CD4-positive, alpha-beta T cell treated with Interleukin-10 for 1 hour (primary cell): ENCODE measurements at regions not wholly inside any gene's neighbourhood (a gene's known extent, or its start where the extent isn't known, plus 50 kb on each side); places are given as distances from the start of the nearest gene placed in this dataset.
A peak's percentile ranks its signal among the peaks of the same experiment; 100 is the strongest.
"Not testable (repeated sequence)": the region's sequence is repeated elsewhere in the genome, so short reads cannot be mapped to it uniquely, and the experiment has no call there.

ENCODE experiments used
- DNase-seq: peaks from one replicate; pipeline ENCODE4 v3.0.0-alpha.2; 2020

- no peak for DNase-seq
These were observed 72.7 kb upstream of the NALF2 start for GRCh38 chrX:69431420-69431819.

GRCh38 chrX:69430785-69431184 is 73.3 kb upstream of the NALF2 start:
- no peak for DNase-seq

GRCh38 chrX:69429339-69430015 is 74.6 kb upstream of the NALF2 start:
- no peak for DNase-seq

GRCh38 chrX:69428216-69428615 is 75.9 kb upstream of the NALF2 start:
- DNase-seq = no peak

DNA sequence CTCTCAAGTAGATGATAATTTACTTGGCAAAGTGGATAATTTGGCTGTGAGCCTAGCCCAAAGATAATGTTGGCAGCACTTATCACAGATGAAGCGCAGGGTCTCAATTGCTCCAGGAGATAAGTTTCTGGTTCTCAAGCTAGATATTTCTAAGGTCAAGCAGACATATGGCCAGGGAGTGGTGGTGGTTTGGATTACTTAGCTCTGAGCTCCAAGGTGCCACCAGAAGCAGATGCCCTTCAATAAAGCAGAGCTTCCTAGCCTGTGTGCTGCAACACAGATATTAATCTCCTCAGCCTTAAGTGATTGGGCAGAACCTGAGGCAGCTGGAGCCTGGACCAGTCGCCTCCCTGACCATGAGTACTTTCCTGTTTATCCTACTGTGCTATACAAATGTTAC is 79.2 kb upstream of the NALF2 start:
- no peak for DNase-seq

DNA sequence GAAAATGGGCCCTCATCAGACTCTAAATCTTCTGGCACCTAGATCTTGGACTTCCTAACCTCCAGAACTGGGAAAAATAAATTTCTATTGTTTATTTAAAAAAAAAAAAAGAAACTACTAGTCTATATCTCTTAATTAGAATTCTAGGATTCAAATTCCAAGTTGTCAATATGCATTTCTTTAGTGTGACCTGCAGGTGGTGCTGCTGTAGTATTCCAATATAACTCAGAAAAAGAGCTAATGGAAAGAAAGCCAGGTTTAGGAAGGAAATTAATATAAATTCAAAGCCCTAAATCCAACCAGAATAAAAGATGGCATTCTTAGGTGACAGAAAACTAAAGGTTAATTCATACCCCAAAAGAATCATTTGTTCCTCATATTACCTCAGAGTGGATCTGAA is 80.0 kb upstream of the NALF2 start:
- DNase-seq = no peak

DNA sequence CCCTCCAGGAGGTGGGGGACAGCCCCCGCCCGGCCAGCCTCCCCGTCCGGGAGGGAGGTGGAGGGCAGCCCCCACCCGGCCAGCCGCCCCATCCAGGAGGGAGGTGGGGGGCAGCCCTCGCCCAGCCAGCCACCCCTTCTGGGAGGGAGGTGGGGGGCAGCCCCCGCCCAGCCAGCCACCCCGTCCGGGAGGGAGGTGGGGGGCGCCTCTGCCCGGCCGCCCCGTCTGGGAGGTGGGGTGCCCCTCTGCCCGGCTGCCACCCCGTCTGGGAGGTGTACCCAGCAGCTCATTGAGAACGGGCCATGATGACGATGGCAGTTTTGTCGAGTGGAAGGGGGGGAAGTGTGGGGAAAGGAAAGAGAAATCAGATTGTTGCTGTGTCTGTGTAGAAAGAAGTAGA is 81.9 kb upstream of the NALF2 start:
- not testable (repeated sequence) for DNase-seq

DNA sequence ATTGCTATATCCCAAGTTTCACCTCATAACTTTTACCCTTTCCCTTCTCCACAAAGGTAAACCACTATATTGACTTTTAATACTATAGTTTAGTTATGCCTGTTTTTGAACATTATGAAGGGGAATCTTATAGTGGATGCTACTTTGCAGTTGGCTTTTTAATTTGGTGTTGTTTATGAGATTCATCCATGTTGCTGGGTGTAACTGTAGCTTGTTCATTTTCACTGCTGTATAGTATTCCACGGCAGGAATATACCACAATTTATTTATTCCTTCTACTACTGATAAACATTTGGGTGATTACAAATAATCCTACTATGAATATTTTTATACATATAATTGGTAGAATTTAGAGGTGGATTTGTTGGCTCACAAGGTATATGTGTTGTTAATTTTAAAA is 88.4 kb upstream of the NALF2 start:
- no peak for DNase-seq

- no peak for DNase-seq
These were observed 91.5 kb upstream of the NALF2 start for GRCh38 chrX:69412661-69413060.

DNA sequence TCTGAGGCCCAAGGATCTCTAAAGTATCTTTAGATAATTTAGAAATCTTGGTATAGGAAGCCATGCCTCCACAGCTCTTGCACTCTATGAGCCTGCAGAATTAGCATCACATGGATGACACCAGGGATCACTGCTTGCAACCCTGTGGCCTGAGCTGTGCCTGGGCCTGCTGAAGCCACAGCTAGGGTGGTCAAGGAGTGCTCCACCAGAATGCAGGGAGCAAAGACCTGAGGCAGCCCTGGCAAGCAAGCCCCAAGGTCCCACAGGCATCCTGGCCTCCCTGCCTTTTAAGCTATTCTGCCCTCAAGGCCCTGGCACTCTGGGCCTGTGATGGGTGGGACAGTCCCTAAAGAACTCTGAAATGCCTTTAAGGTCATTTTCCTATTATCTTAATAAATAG is 105.2 kb upstream of the NALF2 start:
- no peak for DNase-seq

DNA sequence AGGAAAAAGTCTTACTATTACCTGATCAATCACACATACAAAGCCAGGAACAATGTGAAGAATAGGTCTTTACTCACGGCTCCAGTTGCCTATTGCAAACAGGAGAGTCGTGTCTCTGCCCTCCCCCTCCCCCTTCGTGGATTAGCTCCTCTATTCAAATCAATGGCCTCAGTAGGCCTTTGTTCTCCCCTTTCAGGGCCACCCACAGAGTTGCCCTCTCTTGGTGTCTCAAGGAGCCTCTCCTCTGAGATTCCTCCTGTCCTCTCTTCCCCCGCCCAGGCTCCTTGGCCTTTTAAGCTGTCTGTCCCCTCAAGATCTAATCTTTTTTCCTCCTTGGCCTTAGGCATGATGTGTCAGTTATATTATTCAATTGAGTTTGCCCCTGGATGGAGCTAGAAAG is 107.2 kb upstream of the NALF2 start:
- DNase-seq = no peak

DNA sequence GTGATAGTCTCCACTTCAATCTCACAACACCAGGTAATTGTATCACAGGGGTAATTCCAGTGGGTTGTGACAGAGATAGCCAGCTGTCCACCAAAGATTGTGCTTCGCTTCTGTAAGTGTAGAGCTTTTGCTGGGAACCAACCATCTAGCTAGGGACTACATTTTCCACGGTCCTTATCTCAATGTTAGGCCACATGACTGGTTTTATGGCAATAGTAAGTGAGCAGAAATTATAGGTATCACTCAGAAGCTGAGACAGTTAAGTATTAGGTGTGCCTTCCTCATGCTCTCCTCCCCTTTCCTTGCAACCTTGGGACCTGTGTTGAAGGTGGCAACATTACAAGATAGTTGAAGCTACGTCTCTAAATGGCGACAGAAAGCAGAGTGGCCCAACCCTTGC is 108.8 kb upstream of the NALF2 start:
- no peak for DNase-seq

- DNase-seq = no peak
These were observed 115.0 kb upstream of the NALF2 start for GRCh38 chrX:69389101-69389501.

DNA sequence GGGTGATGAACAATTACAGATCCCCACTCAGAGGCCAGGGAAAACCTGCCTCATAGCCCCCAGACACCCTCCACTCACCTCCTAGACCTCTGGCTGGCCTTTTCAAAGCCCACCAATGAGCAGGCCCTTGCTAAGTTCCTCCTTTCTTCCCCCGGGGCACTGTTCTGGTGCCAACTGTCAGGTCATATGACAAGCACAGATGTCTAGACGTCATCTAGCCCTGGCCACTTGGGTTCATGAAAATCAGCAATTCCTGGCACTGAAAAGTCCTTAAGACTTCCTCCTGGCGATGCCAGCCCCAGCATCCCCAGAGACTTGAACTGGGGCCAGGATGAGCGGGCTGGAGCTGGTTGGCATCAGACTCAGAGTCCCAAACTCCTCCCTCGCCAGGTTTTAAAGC is 115.6 kb upstream of the NALF2 start:
- DNase-seq = no peak

- DNase-seq = peak; percentile 3
These were observed 116.3 kb upstream of the NALF2 start for GRCh38 chrX:69387567-69388487.

GRCh38 chrX:69386681-69387080 is 117.4 kb upstream of the NALF2 start:
- DNase-seq = no peak

DNA sequence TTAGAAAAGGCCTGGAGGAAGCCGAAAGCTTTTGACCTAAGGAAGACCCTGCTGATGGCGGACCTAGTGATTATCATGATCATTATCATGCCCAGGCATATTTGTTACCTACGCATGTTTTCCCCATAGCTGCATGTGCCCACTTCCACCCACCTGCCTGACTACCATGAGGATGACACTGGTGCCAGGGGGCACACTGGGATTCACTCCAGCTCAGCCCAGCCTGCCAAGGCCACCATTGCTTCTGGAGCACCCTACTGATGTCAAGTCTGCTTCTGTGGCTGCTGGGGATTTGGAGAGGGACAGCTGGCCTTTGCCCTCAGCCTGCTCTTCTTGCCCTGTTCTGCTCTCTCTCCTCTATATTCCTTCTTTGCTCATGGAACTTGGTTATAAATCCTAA is 124.7 kb upstream of the NALF2 start:
- no peak for DNase-seq

GRCh38 chrX:69374569-69374968 is 129.6 kb upstream of the NALF2 start:
- no peak for DNase-seq

GRCh38 chrX:69372435-69372834 is 131.7 kb upstream of the NALF2 start:
- no peak for DNase-seq

GRCh38 chrX:69371159-69371558 is 133.0 kb upstream of the NALF2 start:
- DNase-seq = no peak

DNA sequence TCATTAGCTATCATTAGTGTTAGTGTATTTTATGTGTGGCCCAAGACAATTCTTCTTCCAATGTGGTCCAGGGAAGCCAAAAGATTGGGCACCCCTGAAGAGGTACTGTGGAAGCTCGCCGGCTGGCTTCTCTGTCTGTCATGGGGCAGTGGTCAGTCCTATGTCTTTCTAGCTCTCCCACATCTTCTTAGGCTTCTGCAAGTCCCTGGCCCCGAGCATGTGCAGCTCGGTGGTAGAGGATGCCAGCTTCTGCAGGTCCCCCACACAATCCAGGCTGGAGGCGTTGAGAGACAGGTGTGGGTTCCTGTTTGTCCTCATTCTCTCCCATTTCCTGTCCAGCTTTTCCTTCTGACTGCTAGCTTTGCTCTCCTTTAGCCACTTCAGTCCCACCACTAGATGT is 134.1 kb upstream of the NALF2 start:
- DNase-seq = no peak

DNA sequence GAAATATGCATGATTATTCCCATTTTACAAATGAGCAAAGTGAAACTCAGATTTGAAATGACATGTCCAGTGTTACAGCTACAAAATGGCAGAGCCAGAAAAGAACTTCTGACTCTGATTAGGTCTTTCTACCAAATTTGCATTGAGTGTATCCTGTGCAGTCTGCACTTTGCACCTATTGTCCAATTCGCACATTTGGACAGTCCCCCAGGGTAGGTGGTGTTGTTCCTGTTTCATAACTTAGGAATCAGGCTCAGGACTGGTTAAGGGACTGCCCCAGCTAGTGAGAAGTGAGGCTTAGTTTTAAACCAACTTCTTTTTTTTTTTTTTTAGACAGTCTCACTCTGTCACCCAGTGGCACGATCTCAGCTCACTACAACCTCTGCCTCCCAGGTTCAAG is 137.9 kb upstream of the NALF2 start:
- DNase-seq = no peak

GRCh38 chrX:69365755-69366154 is 138.4 kb upstream of the NALF2 start:
- DNase-seq = no peak

- no peak for DNase-seq
These were observed 138.8 kb upstream of the NALF2 start for GRCh38 chrX:69365349-69365748.

GRCh38 chrX:69362856-69363255 is 141.3 kb upstream of the NALF2 start:
- DNase-seq = no peak
